ENCODE measurements at regions not wholly inside any gene's neighbourhood (a gene's known extent, or its start where the extent isn't known, plus 50 kb on each side); places are given as distances from the start of the nearest gene placed in this dataset.
"Not testable (repeated sequence)": the region's sequence is repeated elsewhere in the genome, so short reads cannot be mapped to it uniquely, and the experiment has no call there.

DNA sequence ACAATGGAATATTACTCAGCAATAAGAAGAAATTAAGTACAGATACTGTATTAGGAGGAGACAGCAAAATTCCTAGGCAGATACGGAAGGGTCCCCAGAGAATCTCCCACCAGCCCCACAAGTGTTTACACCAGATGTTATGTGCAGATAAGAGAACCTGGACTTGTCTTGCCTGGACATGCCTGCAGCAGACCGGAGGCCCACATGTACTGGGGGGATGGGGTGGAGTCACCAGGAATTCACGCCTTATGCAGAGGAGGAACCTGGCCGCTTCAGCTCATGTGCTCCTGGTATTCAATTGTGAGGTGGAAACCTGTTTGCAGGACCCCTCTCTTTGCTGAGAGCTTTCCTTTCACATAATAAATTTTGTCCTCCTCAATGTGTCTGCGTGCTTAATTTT, 586.3 kb upstream of the DEFB115 start:
- DNase-seq, result not testable (repeated sequence)

DNA sequence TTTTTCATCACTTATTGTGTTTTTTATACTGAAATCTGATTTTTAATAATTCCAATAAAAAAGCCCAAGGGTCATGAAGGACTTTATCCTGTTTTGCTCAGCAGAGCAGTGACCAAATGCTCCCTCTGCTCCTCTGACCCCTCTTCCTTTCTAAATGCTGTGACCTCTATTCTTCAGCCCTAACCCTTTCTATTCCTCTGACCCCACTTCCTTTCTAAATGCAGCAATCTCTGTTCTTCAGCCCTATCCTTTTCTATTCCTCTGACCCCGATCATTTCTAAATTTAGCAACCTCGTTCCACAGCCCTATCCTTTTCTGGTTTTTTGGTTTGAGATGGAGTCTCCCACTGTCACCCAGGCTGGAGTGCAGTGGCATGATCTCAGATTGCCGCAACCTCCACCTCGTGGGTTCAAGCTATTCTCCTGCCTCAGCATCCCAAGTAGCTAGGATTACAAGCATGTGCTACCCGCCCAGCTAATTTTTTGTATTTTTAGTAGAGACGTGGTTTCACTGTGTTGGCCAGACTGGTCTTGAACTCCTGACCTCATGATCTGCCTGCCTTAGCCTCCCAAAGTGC, 581.4 kb upstream of the DEFB115 start:
- not testable (repeated sequence) for DNase-seq

GRCh38 chr20:30682236-30682635, 575.2 kb upstream of the DEFB115 start:
- not testable (repeated sequence) for DNase-seq

GRCh38 chr20:30712861-30713260, 544.6 kb upstream of the DEFB115 start:
- DNase-seq, result not testable (repeated sequence)

GRCh38 chr20:30719415-30720199, 537.9 kb upstream of the DEFB115 start:
- DNase-seq, result not testable (repeated sequence)

DNA sequence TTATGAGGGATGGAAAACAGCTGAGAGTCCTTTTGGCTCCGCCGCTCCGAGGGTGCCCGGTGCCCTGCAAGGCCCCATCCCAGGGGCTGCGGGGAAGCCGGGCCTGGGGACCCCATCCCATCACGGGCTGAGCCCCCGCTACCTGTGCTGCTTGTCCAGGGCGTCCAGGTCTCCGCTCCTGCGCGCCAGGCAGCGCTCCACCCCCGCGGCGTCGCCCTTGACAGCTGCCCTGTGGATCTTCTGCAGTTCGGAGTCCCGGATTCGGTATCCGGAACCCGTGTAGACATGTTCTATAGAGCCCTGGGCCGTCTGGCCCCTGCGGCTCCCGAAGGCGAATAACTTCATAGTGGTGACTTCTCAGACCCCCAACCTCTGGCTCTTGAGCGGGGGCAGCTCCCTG, 534.0 kb upstream of the DEFB115 start:
- DNase-seq, result not testable (repeated sequence)

DNA sequence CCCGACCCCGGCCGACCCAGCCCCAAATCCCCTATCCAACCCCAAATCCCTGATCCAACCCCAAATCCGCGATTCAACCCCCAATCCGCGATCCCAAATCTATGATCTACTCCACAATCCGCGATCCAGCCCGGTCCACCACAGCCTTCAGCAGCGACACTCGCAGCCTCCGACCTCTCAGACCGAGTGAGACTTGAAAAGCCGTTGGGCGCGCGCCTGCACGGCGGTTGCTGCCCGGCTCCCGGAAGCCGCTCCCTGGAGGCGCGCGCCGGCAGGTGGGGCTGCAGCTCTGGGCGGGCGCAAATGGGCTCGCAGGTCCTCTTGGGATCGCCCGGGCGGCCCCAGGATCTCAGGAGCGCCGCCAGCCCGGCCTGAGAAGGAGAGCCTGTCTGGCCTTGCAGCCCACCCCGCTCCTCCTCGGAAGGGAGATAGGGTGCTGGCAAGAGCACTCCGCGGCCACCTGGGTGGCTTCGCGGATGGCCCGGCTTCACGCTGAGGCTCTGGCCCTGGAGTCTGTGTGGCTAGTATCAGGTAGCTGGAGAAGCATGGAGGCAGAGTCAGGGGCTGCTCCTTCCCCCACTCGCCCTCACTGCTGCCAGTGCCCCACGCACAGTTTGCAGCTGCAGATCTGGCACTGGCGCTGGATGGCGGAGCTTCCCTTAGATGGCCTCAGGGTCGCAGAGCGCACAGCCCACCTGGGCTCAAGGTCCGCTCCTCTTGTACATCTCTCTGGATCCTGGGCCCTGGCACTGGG, 533.4 kb upstream of the DEFB115 start:
- peak in 1 of 2 experiments; percentile 29 for DNase-seq

GRCh38 chr20:30724688-30725074, 532.8 kb upstream of the DEFB115 start:
- not testable (repeated sequence) for DNase-seq

DNA sequence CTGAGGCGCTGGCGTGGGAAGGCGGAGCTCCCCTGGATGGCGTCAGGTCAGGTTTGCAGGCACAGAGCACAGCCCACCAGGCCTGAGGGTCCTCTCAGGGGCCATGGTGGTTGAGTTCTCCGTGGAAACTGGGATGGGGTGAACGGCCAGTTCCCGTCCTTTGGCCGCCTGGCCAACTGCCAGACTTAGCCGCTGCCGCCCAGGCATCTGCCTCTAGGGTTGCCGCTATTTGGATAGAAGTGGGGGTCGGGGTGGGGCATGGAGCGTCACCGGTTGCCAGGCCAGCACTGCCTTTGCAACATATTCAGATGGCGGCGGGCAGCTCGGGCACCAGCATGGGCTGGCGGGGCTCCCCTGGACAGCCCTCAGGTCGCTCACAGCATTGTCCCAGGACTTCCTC, 532.3 kb upstream of the DEFB115 start:
- not testable (repeated sequence) for DNase-seq

GRCh38 chr20:30728271-30728885, 529.1 kb upstream of the DEFB115 start:
- DNase-seq, result not testable (repeated sequence)

Data from activated T-cell treated with anti-CD3 and anti-CD28 coated beads, Interleukin-2, amount 50 U/mL, for 48 hours (primary cell).